ENCODE measurements at regions not wholly inside any gene's neighbourhood (a gene's known extent, or its start where the extent isn't known, plus 50 kb on each side); places are given as distances from the start of the nearest gene placed in this dataset.
"Not testable (repeated sequence)": the region's sequence is repeated elsewhere in the genome, so short reads cannot be mapped to it uniquely, and the experiment has no call there.

- CTCF ChIA-PET: interaction anchor here (2.1 kb wide), 1 partner anchor 55 kb away, joined by 6 read pairs; no protein-coding TSS in a partner anchor
- H3K36me3 ChIP-seq (ENCODE audit: control insufficient read depth in 2 of 2, extremely low read depth in 1 of 2, insufficient read depth in 2 of 2, low read length in 2 of 2): not testable (repeated sequence)
Observed at GRCh38 chr7:35921338-35921737, 120.5 kb downstream of the SEPTIN7 start.

GRCh38 chr7:35924668-35925067, 123.8 kb downstream of the SEPTIN7 start:
- H3K4me1 ChIP-seq (ENCODE audit: control insufficient read depth, extremely low read depth, insufficient read depth, low read length); dilution Hi-C loops (cut with MboI; ENCODE audit: extremely low pct_ligation_motif_present, low sequenced_read_pairs); H3K27me3 ChIP-seq (ENCODE audit: control insufficient read depth in 2 of 2, insufficient read depth in 2 of 2, low read length in 2 of 2); intact Hi-C loops (cut with micrococcal nuclease); H2AFZ ChIP-seq (ENCODE audit: low read depth, low read length); BruUV-seq (replicated peaks); POLR2A ChIA-PET; H3K9me3 ChIP-seq (replicated peaks; ENCODE audit: control insufficient read depth, insufficient read depth, low read length); DNase-seq (ENCODE audit: low read depth, low spot score); H3K4me3 ChIP-seq (replicated peaks in 1 of 3; ENCODE audit: insufficient read depth in 1 of 3, low read depth in 1 of 3, low read length in 3 of 3); H3K9me1 ChIP-seq (replicated peaks; ENCODE audit: control insufficient read depth, extremely low read depth, insufficient read depth, low read length); H3K36me3 ChIP-seq (ENCODE audit: control insufficient read depth in 2 of 2, extremely low read depth in 1 of 2, insufficient read depth in 2 of 2, low read length in 2 of 2); H3K79me2 ChIP-seq (ENCODE audit: control insufficient read depth, insufficient read depth, low read length); H3K9ac ChIP-seq (replicated peaks; ENCODE audit: extremely low read depth, insufficient read depth, low read length); FAIRE-seq; H4K20me1 ChIP-seq (replicated peaks; ENCODE audit: control insufficient read depth, extremely low read depth, insufficient read depth, low read length); H3K4me2 ChIP-seq (ENCODE audit: insufficient read depth, low read length); H3K27ac ChIP-seq (ENCODE audit: insufficient read depth, low read depth, low read length): not testable (repeated sequence)
- CTCF ChIA-PET: interaction anchor here (1.7 kb wide), 1 partner anchor 52 kb away, joined by 6 read pairs; no protein-coding TSS in a partner anchor

More at GRCh38 chr7:35921338-35921737, 120.5 kb downstream of the SEPTIN7 start:
- H3K4me1 ChIP-seq (ENCODE audit: control insufficient read depth, extremely low read depth, insufficient read depth, low read length); H3K27ac ChIP-seq (ENCODE audit: insufficient read depth, low read depth, low read length); H3K9me3 ChIP-seq (replicated peaks; ENCODE audit: control insufficient read depth, insufficient read depth, low read length); H3K27me3 ChIP-seq (ENCODE audit: control insufficient read depth in 2 of 2, insufficient read depth in 2 of 2, low read length in 2 of 2); intact Hi-C loops (cut with micrococcal nuclease); H3K9ac ChIP-seq (replicated peaks; ENCODE audit: extremely low read depth, insufficient read depth, low read length); H2AFZ ChIP-seq (ENCODE audit: low read depth, low read length); POLR2A ChIA-PET; H4K20me1 ChIP-seq (replicated peaks; ENCODE audit: control insufficient read depth, extremely low read depth, insufficient read depth, low read length); BruUV-seq (replicated peaks); FAIRE-seq; DNase-seq (ENCODE audit: low read depth, low spot score); H3K9me1 ChIP-seq (replicated peaks; ENCODE audit: control insufficient read depth, extremely low read depth, insufficient read depth, low read length); H3K4me3 ChIP-seq (replicated peaks in 1 of 3; ENCODE audit: insufficient read depth in 1 of 3, low read depth in 1 of 3, low read length in 3 of 3); dilution Hi-C loops (cut with MboI; ENCODE audit: extremely low pct_ligation_motif_present, low sequenced_read_pairs); H3K79me2 ChIP-seq (ENCODE audit: control insufficient read depth, insufficient read depth, low read length); H3K4me2 ChIP-seq (ENCODE audit: insufficient read depth, low read length): not testable (repeated sequence)

GRCh38 chr7:35926966-35927365, 126.1 kb downstream of the SEPTIN7 start:
- H3K36me3 ChIP-seq (ENCODE audit: control insufficient read depth in 2 of 2, extremely low read depth in 1 of 2, insufficient read depth in 2 of 2, low read length in 2 of 2); dilution Hi-C loops (cut with MboI; ENCODE audit: extremely low pct_ligation_motif_present, low sequenced_read_pairs); H3K27me3 ChIP-seq (ENCODE audit: control insufficient read depth in 2 of 2, insufficient read depth in 2 of 2, low read length in 2 of 2); BruUV-seq (replicated peaks); H3K4me2 ChIP-seq (ENCODE audit: insufficient read depth, low read length); POLR2A ChIA-PET; H3K9me3 ChIP-seq (replicated peaks; ENCODE audit: control insufficient read depth, insufficient read depth, low read length); H3K9ac ChIP-seq (replicated peaks; ENCODE audit: extremely low read depth, insufficient read depth, low read length); H3K27ac ChIP-seq (ENCODE audit: insufficient read depth, low read depth, low read length); CTCF ChIA-PET; FAIRE-seq; H3K9me1 ChIP-seq (replicated peaks; ENCODE audit: control insufficient read depth, extremely low read depth, insufficient read depth, low read length); H3K4me3 ChIP-seq (replicated peaks in 1 of 3; ENCODE audit: insufficient read depth in 1 of 3, low read depth in 1 of 3, low read length in 3 of 3); H3K79me2 ChIP-seq (ENCODE audit: control insufficient read depth, insufficient read depth, low read length); H3K4me1 ChIP-seq (ENCODE audit: control insufficient read depth, extremely low read depth, insufficient read depth, low read length); H2AFZ ChIP-seq (ENCODE audit: low read depth, low read length); intact Hi-C loops (cut with micrococcal nuclease); DNase-seq (ENCODE audit: low read depth, low spot score); H4K20me1 ChIP-seq (replicated peaks; ENCODE audit: control insufficient read depth, extremely low read depth, insufficient read depth, low read length): not testable (repeated sequence)

GRCh38 chr7:35931134-35931533, 130.3 kb downstream of the SEPTIN7 start:
- H3K4me1 ChIP-seq (ENCODE audit: control insufficient read depth, extremely low read depth, insufficient read depth, low read length); H4K20me1 ChIP-seq (replicated peaks; ENCODE audit: control insufficient read depth, extremely low read depth, insufficient read depth, low read length); BruUV-seq (replicated peaks); intact Hi-C loops (cut with micrococcal nuclease); CTCF ChIA-PET; H3K4me2 ChIP-seq (ENCODE audit: insufficient read depth, low read length); dilution Hi-C loops (cut with MboI; ENCODE audit: extremely low pct_ligation_motif_present, low sequenced_read_pairs); H3K4me3 ChIP-seq (replicated peaks in 1 of 3; ENCODE audit: insufficient read depth in 1 of 3, low read depth in 1 of 3, low read length in 3 of 3); H2AFZ ChIP-seq (ENCODE audit: low read depth, low read length); H3K79me2 ChIP-seq (ENCODE audit: control insufficient read depth, insufficient read depth, low read length); H3K9me3 ChIP-seq (replicated peaks; ENCODE audit: control insufficient read depth, insufficient read depth, low read length); H3K9me1 ChIP-seq (replicated peaks; ENCODE audit: control insufficient read depth, extremely low read depth, insufficient read depth, low read length); DNase-seq (ENCODE audit: low read depth, low spot score); H3K9ac ChIP-seq (replicated peaks; ENCODE audit: extremely low read depth, insufficient read depth, low read length); H3K36me3 ChIP-seq (ENCODE audit: control insufficient read depth in 2 of 2, extremely low read depth in 1 of 2, insufficient read depth in 2 of 2, low read length in 2 of 2); H3K27ac ChIP-seq (ENCODE audit: insufficient read depth, low read depth, low read length); FAIRE-seq; H3K27me3 ChIP-seq (ENCODE audit: control insufficient read depth in 2 of 2, insufficient read depth in 2 of 2, low read length in 2 of 2); POLR2A ChIA-PET: not testable (repeated sequence)

Measured in endothelial cell of umbilical vein (primary cell).